Bronchial epithelial cell (primary cell): ENCODE measurements at regions not wholly inside any gene's neighbourhood (a gene's known extent, or its start where the extent isn't known, plus 50 kb on each side); places are given as distances from the start of the nearest gene placed in this dataset.

Experiments used
- DNase-seq: peaks from one replicate; pipeline ENCODE4 v3.0.0-alpha.2; 2010; ENCODE audit warnings: low read depth
- FAIRE-seq: peaks from 2 replicates; lab custom pipeline; 2011; peaks lifted over from hg19 to GRCh38; lab: Jason Lieb, UNC
- H3K27me3 ChIP-seq: 2 replicates; pipeline ENCODE4 v1.5.1; 2011; ENCODE audit warnings: low read length; ENCODE audit not compliant: control insufficient read depth, insufficient read depth
- H3K36me3 ChIP-seq: 2 replicates; pipeline ENCODE4 v1.5.1; 2011; ENCODE audit warnings: low read length; ENCODE audit not compliant: control insufficient read depth, insufficient read depth
- H3K4me3 ChIP-seq: 2 replicates; pipeline ENCODE4 v1.5.1; 2011; ENCODE audit warnings: mild to moderate bottlenecking, low read depth, low read length, control low read depth
- CTCF ChIP-seq: IDR thresholded peaks from 2 replicates; pipeline ENCODE4 v1.5.1; 2011; ENCODE audit warnings: mild to moderate bottlenecking, moderate library complexity, low read length, control low read depth, inconsistent platforms; ENCODE audit not compliant: insufficient read depth, severe bottlenecking

DNA sequence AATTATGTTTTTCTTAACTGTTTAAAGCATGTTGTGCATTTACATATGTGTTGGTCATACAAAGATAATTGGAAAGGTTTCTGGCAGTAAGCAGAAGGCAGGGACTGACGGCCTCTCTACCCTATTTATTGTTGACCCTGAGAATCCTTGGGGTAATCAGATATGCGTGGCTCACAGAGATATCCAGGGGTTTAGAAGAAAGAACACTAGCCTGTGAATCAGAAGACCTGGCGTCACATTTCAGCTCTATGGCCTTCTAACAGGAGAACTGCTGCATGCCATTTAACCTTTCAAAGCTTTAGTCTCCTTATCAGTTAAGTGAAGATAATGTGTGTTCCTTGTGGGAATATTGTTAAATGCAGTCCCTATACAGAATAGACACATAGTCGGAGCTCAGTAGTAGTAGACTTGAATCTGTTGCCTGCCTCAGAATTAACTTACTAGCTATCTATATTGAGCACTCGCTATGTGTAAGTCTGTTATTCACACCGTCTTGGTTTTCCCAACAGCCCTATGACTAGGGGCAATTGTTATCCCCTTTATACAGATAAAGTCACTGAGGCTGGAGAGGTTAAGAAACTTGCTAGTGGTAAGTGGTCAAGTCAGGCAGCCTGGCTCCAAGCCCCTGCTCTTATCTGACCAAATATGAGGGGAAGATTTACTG is 129.6 kb upstream of the ANKRD1 start:
- Histone ChIP-seq H3K4me3 (no peak overlapping the region), H3K36me3 (no peaks in the 10 kb centered on the region), H3K27me3 (peaks cover 3% of the 10 kb centered on the region)
- DNase-seq, result no peak
- TF ChIP-seq CTCF, result no peak
- no peak for FAIRE-seq

GRCh38 chr10:91051829-91052228 is 130.9 kb upstream of the ANKRD1 start:
- H3K27me3 ChIP-seq, result peaks cover 3% of the 10 kb centered on the region
- TF ChIP-seq CTCF, result no peak
- FAIRE-seq, result no peak
- no peak for DNase-seq
- H3K4me3 ChIP-seq, result no peak overlapping the region
- H3K36me3 ChIP-seq, result no peaks in the 10 kb centered on the region

DNA sequence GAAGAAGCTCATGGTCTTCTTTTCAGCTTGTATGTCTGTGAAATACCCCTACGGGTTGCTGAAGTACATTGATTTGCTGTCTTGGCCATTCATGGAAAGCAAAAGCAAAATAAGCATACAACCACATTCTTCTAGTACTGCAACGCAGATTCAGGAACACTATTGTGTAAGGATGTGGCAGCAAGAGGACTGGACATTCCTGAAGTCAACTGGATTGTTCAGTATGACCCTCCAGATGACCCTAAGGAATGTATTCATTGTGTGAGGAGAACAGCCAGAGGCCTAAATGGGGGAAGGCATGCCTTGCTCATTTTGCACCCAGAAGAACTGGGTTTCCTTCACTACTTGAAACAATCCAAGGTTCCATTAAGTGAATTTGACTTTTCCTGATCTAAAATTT is 133.4 kb upstream of the ANKRD1 start:
- DNase-seq (no peak), FAIRE-seq (no peak)
- Histone ChIP-seq H3K36me3 (no peaks in the 10 kb centered on the region), H3K4me3 (no peak overlapping the region), H3K27me3 (peaks cover under 1% of the 10 kb centered on the region)
- no peak for TF ChIP-seq CTCF

DNA sequence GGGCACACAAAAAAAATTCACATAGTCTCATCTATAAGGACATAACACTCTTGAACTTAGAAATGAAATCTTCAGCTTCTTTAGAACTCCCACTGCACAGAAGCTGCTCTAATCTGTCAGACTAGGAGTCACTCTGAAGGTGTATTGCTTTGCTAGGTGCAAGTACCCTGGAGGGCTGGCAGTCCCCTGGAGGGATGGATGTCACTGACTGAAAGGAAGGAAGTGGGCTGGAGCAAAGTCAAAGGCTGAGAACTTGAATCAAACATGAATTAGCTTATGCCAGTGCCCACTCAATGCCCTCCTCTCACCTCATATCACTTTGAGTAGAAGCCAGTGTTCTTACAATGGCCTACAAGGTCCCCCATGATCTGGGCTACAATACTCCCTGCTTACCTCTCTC is 140.3 kb upstream of the ANKRD1 start:
- DNase-seq (no peak), FAIRE-seq (peak; percentile 23)
- no peaks in the 10 kb centered on the region for H3K36me3 ChIP-seq

DNA sequence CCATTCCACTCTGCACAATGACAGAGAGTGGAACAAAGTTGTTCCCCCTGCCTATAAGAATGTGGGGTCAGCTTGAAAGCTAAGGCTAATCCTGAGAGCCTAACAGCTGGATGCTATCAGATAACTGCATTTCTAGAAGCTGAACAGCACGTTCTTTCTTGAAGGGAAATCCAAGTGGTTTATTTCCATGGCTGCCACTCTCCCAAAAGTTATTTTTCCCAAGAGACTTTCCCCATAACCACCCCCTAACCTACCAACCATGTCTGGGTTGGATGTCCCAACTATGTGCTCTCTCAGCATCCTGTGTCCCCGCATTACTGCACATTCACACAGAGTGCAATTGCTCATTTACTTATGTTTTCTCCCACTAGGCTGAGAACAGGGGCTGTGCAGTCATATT is 140.7 kb upstream of the ANKRD1 start:
- no peak for FAIRE-seq

More for the DNA sequence above, 140.3 kb upstream of the ANKRD1 start:
- TF ChIP-seq CTCF, result no peak
- Histone ChIP-seq H3K27me3 (no peaks in the 10 kb centered on the region), H3K4me3 (no peak overlapping the region)

More for the DNA sequence above, 140.7 kb upstream of the ANKRD1 start:
- TF ChIP-seq CTCF, result no peak
- Histone ChIP-seq H3K4me3 (no peak overlapping the region), H3K27me3 (no peaks in the 10 kb centered on the region), H3K36me3 (no peaks in the 10 kb centered on the region)
- DNase-seq, result no peak
